ENCODE measurements at regions not wholly inside any gene's neighbourhood (a gene's known extent, or its start where the extent isn't known, plus 50 kb on each side); places are given as distances from the start of the nearest gene placed in this dataset.
"Not testable (repeated sequence)": the region's sequence is repeated elsewhere in the genome, so short reads cannot be mapped to it uniquely, and the experiment has no call there.

GRCh38 chr2:175251425-175252041, 70.0 kb upstream of the ATP5MC3 start:
- Mint-ChIP-seq H3K9me3 (no peaks in the 10 kb centered on the region), H3K27ac (no peak overlapping the region), H3K27me3 (peaks cover 10% of the 10 kb centered on the region), H3K4me3 (no peak overlapping the region), H3K4me1 (no peaks in the 10 kb centered on the region), H3K36me3 (no peaks in the 10 kb centered on the region)
- no peak for ATAC-seq (ENCODE audit: low read depth)
- DNase-seq (ENCODE audit: low spot score in 2 of 2) = no peak

GRCh38 chr2:175247159-175247558, 65.6 kb upstream of the ATP5MC3 start:
- ATAC-seq (ENCODE audit: low read depth) = no peak
- Mint-ChIP-seq H3K27ac (no peak overlapping the region), H3K9me3 (no peaks in the 10 kb centered on the region), H3K27me3 (peaks cover 6% of the 10 kb centered on the region), H3K4me1 (no peaks in the 10 kb centered on the region), H3K36me3 (no peaks in the 10 kb centered on the region), H3K4me3 (no peak overlapping the region)
- DNase-seq (ENCODE audit: low spot score in 2 of 2) = no peak

DNA sequence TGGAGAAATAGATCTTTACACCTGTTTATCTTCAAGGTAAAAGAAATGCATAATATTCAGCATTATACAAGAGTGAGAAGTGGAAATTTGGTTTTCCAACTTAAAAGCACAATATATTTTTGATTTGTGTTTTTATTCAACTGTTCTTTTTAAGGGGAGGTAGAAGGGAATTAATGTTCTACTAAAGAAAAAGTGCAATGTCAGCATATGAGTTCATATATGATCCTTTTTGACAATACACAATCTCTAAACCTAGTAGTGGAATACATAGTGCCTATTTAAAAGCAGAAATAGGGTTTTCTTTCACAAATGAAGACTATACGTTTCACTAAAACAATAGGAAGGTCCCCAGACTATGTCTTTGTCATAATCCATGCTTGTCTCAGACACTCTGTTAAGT, 63.2 kb upstream of the ATP5MC3 start:
- DNase-seq (ENCODE audit: low spot score in 2 of 2) (no peak), ATAC-seq (ENCODE audit: low read depth) (no peak)
- Mint-ChIP-seq H3K27me3 (peaks cover 11% of the 10 kb centered on the region), H3K9me3 (peaks cover 3% of the 10 kb centered on the region), H3K4me3 (no peak overlapping the region), H3K27ac (no peak overlapping the region), H3K4me1 (no peaks in the 10 kb centered on the region), H3K36me3 (peaks cover 7% of the 10 kb centered on the region)

- Mint-ChIP-seq H3K9me3 (peaks cover 7% of the 10 kb centered on the region), H3K36me3 (peaks cover 10% of the 10 kb centered on the region)
These were observed 60.2 kb upstream of the ATP5MC3 start for GRCh38 chr2:175241691-175242090.

GRCh38 chr2:175240033-175240432, 58.5 kb upstream of the ATP5MC3 start:
- not testable (repeated sequence) for H3K9me3 Mint-ChIP-seq; H3K4me3 Mint-ChIP-seq; ATAC-seq (ENCODE audit: low read depth); H3K27me3 Mint-ChIP-seq; H3K4me1 Mint-ChIP-seq; H3K27ac Mint-ChIP-seq; DNase-seq (ENCODE audit: low spot score in 2 of 2); H3K36me3 Mint-ChIP-seq

More at GRCh38 chr2:175241691-175242090, 60.2 kb upstream of the ATP5MC3 start:
- Mint-ChIP-seq H3K27ac (no peak overlapping the region), H3K4me3 (no peak overlapping the region), H3K4me1 (no peaks in the 10 kb centered on the region), H3K27me3 (peaks cover 10% of the 10 kb centered on the region)
- ATAC-seq (ENCODE audit: low read depth) (no peak), DNase-seq (ENCODE audit: low spot score in 2 of 2) (no peak)

- Mint-ChIP-seq H3K36me3 (peaks cover 10% of the 10 kb centered on the region), H3K27ac (no peak overlapping the region), H3K27me3 (peaks cover 8% of the 10 kb centered on the region), H3K4me1 (peaks cover 11% of the 10 kb centered on the region), H3K9me3 (peaks cover 7% of the 10 kb centered on the region), H3K4me3 (no peak overlapping the region)
- no peak for DNase-seq (ENCODE audit: low spot score in 2 of 2)
- no peak for ATAC-seq (ENCODE audit: low read depth)
These were observed 55.4 kb upstream of the ATP5MC3 start for GRCh38 chr2:175236930-175237329.

DNA sequence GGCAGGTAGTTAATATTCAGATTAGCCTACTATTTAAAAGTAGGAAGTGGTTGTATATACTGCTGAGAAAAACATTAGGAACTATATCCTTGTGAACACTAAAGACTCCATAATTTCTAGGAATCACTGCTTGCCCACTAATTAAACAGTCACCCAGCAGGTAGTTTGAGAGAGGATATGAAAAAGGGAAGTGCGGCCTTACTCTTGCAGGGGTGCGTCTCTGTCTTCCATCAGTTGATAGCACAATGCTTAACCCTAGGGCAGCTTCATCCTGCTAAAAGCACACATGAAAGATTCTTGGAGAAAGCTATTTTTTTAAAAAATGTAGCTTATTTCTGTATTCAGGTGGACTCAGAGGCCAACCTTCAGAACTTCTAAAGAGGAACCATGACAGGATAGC, 53.1 kb upstream of the ATP5MC3 start:
- Mint-ChIP-seq H3K4me1 (peaks cover 11% of the 10 kb centered on the region), H3K4me3 (no peak overlapping the region), H3K27ac (no peak overlapping the region), H3K36me3 (peaks cover 2% of the 10 kb centered on the region), H3K27me3 (peaks cover 2% of the 10 kb centered on the region), H3K9me3 (peaks cover 4% of the 10 kb centered on the region)
- ATAC-seq (ENCODE audit: low read depth) (peak; percentile 96), DNase-seq (ENCODE audit: low spot score in 2 of 2) (peak in 1 of 2 donors; percentile 15)

DNA sequence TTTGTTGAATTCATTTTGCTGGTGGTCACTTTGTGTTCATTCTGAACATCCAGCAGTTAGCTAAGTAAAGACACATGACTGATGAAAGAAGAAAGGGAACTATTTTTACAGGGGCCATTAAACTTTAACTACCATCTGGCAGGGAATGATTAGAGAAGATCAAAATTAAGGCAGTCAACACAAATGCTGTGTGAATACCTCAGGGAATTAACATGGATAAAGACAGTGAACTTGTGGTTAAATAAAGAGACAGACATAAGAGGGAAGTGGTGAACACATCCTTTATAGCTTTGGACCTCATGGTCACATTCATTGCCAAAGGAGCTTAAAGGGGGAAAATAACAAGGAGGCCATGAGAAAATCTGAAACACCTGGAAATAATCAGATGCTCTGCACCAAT, 52.6 kb upstream of the ATP5MC3 start:
- peaks cover 11% of the 10 kb centered on the region for H3K4me1 Mint-ChIP-seq
- H3K9me3 Mint-ChIP-seq = peaks cover 4% of the 10 kb centered on the region
- H3K36me3 Mint-ChIP-seq = peaks cover 1% of the 10 kb centered on the region
- no peak overlapping the region for H3K27ac Mint-ChIP-seq
- H3K4me3 Mint-ChIP-seq = peak overlapping the region; percentile 3
- H3K27me3 Mint-ChIP-seq = peaks cover 2% of the 10 kb centered on the region
- peak; percentile 71 for ATAC-seq (ENCODE audit: low read depth)
- DNase-seq (ENCODE audit: low spot score in 2 of 2) = no peak

- Mint-ChIP-seq H3K4me3 (no peak overlapping the region), H3K27ac (no peak overlapping the region), H3K4me1 (peaks cover 11% of the 10 kb centered on the region), H3K27me3 (peaks cover 2% of the 10 kb centered on the region), H3K36me3 (peaks cover 1% of the 10 kb centered on the region), H3K9me3 (peaks cover 2% of the 10 kb centered on the region)
- ATAC-seq (ENCODE audit: low read depth) (no peak), DNase-seq (ENCODE audit: low spot score in 2 of 2) (no peak)
These were observed 51.7 kb upstream of the ATP5MC3 start for GRCh38 chr2:175233135-175233719.
